Skeletal muscle satellite cell (primary cell): ENCODE measurements at regions not wholly inside any gene's neighbourhood (a gene's known extent, or its start where the extent isn't known, plus 50 kb on each side); places are given as distances from the start of the nearest gene placed in this dataset.

ENCODE experiments used
- H3K27me3 ChIP-seq: 2 replicates; pipeline ENCODE4 v1.7.0; 2013; ENCODE audit warnings: low read length; ENCODE audit not compliant: control insufficient read depth, insufficient read depth
- H3K36me3 ChIP-seq: 2 replicates; pipeline ENCODE4 v1.7.0; 2013; ENCODE audit warnings: mild to moderate bottlenecking, control low read depth, low read length; ENCODE audit not compliant: insufficient read depth
- H3K4me1 ChIP-seq: 2 replicates; pipeline ENCODE4 v1.7.0; 2013; ENCODE audit warnings: low read length; ENCODE audit not compliant: control insufficient read depth, insufficient read depth
- H3K4me2 ChIP-seq: 2 replicates; pipeline ENCODE4 v1.7.0; 2013; ENCODE audit warnings: mild to moderate bottlenecking, low read length
- H3K4me3 ChIP-seq: 2 replicates; pipeline ENCODE4 v1.7.0; 2013; ENCODE audit warnings: low read length
- H3K9ac ChIP-seq: 2 replicates; pipeline ENCODE4 v1.7.0; 2013; ENCODE audit warnings: mild to moderate bottlenecking, low read depth, low read length, moderate library complexity
- H3K9me3 ChIP-seq: replicated peaks from 2 replicates; pipeline ENCODE4 v1.7.0; 2013; ENCODE audit warnings: mild to moderate bottlenecking, control low read depth, low read length

- Histone ChIP-seq H3K4me2 (no peak overlapping the region), H3K27me3 (peaks cover 25% of the 10 kb centered on the region), H3K4me3 (no peak overlapping the region), H3K36me3 (no peaks in the 10 kb centered on the region), H3K9me3 (no peaks in the 10 kb centered on the region), H3K9ac (no peak overlapping the region), H3K4me1 (no peaks in the 10 kb centered on the region)
Observed at GRCh38 chr14:101225157-101226152, 321.9 kb upstream of the RTL1 start.

DNA sequence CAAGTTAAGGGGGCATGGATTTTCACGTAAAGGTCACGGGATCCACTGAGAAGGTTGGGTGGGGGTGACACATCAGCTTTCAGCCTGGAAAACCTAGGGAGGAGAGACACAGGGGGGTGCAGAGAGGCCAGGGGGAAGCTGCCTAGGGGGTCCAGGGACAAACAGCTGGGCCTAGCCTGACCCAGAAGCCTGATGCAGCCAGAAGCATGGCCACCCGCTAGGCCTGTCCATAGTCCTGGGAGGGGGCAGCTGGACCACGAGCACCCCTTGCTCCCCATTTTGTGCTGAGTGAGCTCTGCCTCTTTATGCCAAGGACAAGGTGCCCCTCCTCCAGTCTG is 322.7 kb upstream of the RTL1 start:
- Histone ChIP-seq H3K36me3 (no peaks in the 10 kb centered on the region), H3K4me3 (no peak overlapping the region), H3K4me1 (no peaks in the 10 kb centered on the region)

GRCh38 chr14:101226603-101227425 is 323.3 kb upstream of the RTL1 start:
- Histone ChIP-seq H3K4me2 (no peak overlapping the region), H3K4me3 (no peak overlapping the region), H3K36me3 (no peaks in the 10 kb centered on the region), H3K9me3 (no peaks in the 10 kb centered on the region), H3K4me1 (no peaks in the 10 kb centered on the region), H3K27me3 (peaks cover 22% of the 10 kb centered on the region), H3K9ac (no peak overlapping the region)

More for the DNA sequence above, 322.7 kb upstream of the RTL1 start:
- H3K27me3 ChIP-seq, result peaks cover 22% of the 10 kb centered on the region
- H3K9ac ChIP-seq, result no peak overlapping the region
- no peak overlapping the region for H3K4me2 ChIP-seq
- no peaks in the 10 kb centered on the region for H3K9me3 ChIP-seq

- Histone ChIP-seq H3K4me2 (no peak overlapping the region), H3K9me3 (no peaks in the 10 kb centered on the region), H3K36me3 (no peaks in the 10 kb centered on the region), H3K4me3 (no peak overlapping the region), H3K9ac (no peak overlapping the region), H3K4me1 (no peaks in the 10 kb centered on the region), H3K27me3 (peaks cover 18% of the 10 kb centered on the region)
Observed at GRCh38 chr14:101227611-101228594, 324.4 kb upstream of the RTL1 start.

DNA sequence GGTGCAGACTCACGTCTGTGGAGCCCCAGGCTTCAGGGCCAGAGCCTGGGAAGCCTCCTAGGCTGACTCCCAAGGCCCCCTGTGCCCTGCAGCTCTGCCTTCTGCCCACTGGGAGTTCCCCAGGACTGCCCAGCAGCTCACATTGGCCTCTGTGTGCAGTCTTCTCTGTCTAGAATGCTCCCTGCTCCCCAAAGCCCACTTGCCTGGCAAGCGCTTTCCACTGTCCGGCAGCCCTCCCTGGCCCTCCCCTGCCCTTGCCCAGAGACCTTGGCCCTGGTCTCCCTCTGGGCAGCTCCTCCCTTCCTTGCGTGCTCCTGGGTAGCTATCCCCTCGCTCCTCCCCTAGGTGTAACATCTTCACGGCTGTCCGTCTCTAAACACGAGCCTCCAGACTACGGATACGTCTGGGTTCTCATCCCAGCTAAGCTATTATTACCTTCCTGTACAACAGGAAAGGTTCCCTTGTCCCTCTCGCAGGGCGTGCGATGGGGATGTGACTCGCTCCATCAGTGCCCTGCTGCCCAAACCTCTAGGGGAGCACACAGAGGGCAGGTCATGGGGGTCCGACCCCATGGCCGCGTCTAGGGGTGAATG is 325.5 kb upstream of the RTL1 start:
- Histone ChIP-seq H3K9ac (no peak overlapping the region), H3K4me1 (no peaks in the 10 kb centered on the region), H3K4me3 (no peak overlapping the region), H3K9me3 (no peaks in the 10 kb centered on the region), H3K36me3 (no peaks in the 10 kb centered on the region), H3K4me2 (no peak overlapping the region), H3K27me3 (peaks cover 9% of the 10 kb centered on the region)

- Histone ChIP-seq H3K4me2 (no peak overlapping the region), H3K27me3 (peaks cover 3% of the 10 kb centered on the region), H3K4me3 (no peak overlapping the region), H3K9me3 (no peaks in the 10 kb centered on the region), H3K36me3 (no peaks in the 10 kb centered on the region), H3K9ac (no peak overlapping the region), H3K4me1 (no peaks in the 10 kb centered on the region)
Observed at GRCh38 chr14:101229666-101230065, 326.1 kb upstream of the RTL1 start.

DNA sequence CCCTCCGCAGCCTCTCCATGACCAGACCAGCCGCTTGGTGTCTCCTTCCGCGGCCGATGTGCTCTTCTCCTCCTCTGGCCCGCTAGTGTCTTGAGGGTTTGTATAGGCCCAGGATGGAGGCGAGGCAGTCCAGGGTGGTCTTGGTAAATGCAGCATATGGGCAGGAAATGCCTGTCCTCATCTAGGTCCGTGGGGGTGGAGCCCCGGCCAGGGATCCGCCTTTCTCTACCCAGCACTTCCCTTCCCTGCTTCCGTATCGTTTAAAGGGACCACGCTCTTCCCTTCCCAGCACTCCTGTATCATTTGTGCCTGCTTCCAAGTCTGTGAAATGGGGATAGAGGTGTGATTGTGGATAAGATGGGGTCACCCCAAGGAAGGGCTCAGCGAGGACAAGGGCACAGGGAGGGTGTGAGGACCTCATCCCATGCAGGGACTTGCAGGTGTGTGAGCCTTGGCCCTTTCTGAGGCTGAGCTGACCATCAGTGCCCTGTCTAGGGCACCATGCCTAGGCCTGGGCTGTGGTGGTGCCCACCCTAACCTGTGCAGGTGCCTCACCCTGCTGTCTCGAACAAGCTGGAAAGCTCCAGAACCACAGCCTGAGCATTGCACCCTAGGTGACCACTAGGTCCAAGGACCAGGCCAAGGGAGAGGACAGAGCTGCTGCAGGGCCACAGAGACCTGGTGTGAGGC is 326.8 kb upstream of the RTL1 start:
- no peaks in the 10 kb centered on the region for H3K9me3 ChIP-seq
- H3K4me3 ChIP-seq, result no peak overlapping the region
- H3K4me1 ChIP-seq, result no peaks in the 10 kb centered on the region
- no peaks in the 10 kb centered on the region for H3K27me3 ChIP-seq
- H3K36me3 ChIP-seq, result no peaks in the 10 kb centered on the region
- H3K4me2 ChIP-seq, result no peak overlapping the region
- no peak overlapping the region for H3K9ac ChIP-seq

DNA sequence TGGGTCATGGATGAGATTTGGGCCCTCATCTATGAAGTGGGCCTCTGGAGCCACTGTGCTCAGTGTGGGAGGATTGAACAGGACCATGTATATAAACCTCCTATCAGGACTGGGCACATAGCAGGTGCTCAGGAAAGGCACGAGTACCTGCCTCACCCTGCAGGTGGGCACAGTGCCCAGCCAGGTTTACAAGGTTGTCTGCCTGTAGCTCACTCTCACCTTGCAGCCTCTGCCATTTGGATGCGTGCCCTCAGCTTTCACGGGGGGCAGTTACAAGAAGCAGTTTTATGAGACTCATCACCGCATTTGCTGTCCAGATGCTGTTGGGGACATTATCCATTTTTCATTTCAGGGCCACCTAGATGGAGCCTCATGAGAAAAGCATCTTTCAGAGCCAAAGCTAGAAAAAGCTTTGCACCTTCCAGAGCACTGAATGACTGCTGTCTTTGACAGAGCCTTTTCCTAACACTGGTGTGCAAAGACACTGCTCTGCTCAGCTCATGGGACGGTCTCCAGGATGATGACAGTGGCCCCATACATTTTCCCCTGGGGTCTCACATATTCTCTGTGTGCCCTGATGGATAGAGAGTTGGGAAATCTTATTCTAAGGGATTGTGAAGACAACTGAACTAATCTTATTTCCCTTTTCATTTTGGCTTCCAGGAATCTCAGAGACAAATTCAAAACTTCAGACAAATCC is 327.5 kb upstream of the RTL1 start:
- Histone ChIP-seq H3K9me3 (no peaks in the 10 kb centered on the region), H3K4me2 (no peak overlapping the region), H3K9ac (no peak overlapping the region), H3K27me3 (no peaks in the 10 kb centered on the region), H3K4me3 (no peak overlapping the region), H3K4me1 (no peaks in the 10 kb centered on the region), H3K36me3 (no peaks in the 10 kb centered on the region)

GRCh38 chr14:101231828-101232227 is 328.3 kb upstream of the RTL1 start:
- no peak overlapping the region for H3K4me2 ChIP-seq
- no peak overlapping the region for H3K4me3 ChIP-seq
- H3K9ac ChIP-seq, result no peak overlapping the region
- H3K4me1 ChIP-seq, result no peaks in the 10 kb centered on the region
- no peaks in the 10 kb centered on the region for H3K9me3 ChIP-seq
- H3K27me3 ChIP-seq, result no peaks in the 10 kb centered on the region
- no peaks in the 10 kb centered on the region for H3K36me3 ChIP-seq
